Fibroblast of mammary gland (primary cell): ENCODE measurements at regions not wholly inside any gene's neighbourhood (a gene's known extent, or its start where the extent isn't known, plus 50 kb on each side); places are given as distances from the start of the nearest gene placed in this dataset.

Experiments
- DNase-seq: peaks from one replicate; pipeline ENCODE4 v3.0.0-alpha.2; 2010; ENCODE audit warnings: low read depth
- H3K4me3 ChIP-seq: 2 replicates; pipeline ENCODE4 v1.5.1; 2011; ENCODE audit warnings: low read depth, mild to moderate bottlenecking, low read length, moderate library complexity; ENCODE audit not compliant: control insufficient read depth
- TF ChIP-seq, protein P1 (sequence below): conservative IDR thresholded peaks from 2 replicates; pipeline ENCODE4 v1.5.1; 2011; ENCODE audit warnings: low read depth, low read length, inconsistent platforms; ENCODE audit not compliant: control insufficient read depth, insufficient read depth

- no peak overlapping the region for H3K4me3 ChIP-seq
- no peak for DNase-seq
- TF ChIP-seq, protein P1, sequence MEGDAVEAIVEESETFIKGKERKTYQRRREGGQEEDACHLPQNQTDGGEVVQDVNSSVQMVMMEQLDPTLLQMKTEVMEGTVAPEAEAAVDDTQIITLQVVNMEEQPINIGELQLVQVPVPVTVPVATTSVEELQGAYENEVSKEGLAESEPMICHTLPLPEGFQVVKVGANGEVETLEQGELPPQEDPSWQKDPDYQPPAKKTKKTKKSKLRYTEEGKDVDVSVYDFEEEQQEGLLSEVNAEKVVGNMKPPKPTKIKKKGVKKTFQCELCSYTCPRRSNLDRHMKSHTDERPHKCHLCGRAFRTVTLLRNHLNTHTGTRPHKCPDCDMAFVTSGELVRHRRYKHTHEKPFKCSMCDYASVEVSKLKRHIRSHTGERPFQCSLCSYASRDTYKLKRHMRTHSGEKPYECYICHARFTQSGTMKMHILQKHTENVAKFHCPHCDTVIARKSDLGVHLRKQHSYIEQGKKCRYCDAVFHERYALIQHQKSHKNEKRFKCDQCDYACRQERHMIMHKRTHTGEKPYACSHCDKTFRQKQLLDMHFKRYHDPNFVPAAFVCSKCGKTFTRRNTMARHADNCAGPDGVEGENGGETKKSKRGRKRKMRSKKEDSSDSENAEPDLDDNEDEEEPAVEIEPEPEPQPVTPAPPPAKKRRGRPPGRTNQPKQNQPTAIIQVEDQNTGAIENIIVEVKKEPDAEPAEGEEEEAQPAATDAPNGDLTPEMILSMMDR, result no peak
These were observed 147.8 kb upstream of the MEF2C start for GRCh38 chr5:89030798-89031197.

GRCh38 chr5:89028595-89029285 lies 145.8 kb upstream of the MEF2C start:
- H3K4me3 ChIP-seq, result no peak overlapping the region
- peak; percentile 67 for DNase-seq
- TF ChIP-seq, protein P1, result no peak

GRCh38 chr5:89024045-89024444 lies 141.1 kb upstream of the MEF2C start:
- no peak overlapping the region for H3K4me3 ChIP-seq
- TF ChIP-seq, protein P1, result no peak
- no peak for DNase-seq

GRCh38 chr5:89020926-89021610 lies 138.1 kb upstream of the MEF2C start:
- TF ChIP-seq, protein P1, result no peak
- no peak overlapping the region for H3K4me3 ChIP-seq
- DNase-seq, result no peak

- TF ChIP-seq, protein P1, result no peak
- H3K4me3 ChIP-seq, result no peak overlapping the region
- DNase-seq, result no peak
These were observed 133.8 kb upstream of the MEF2C start for GRCh38 chr5:89016741-89017303.

- no peak for DNase-seq
- no peak overlapping the region for H3K4me3 ChIP-seq
- TF ChIP-seq, protein P1, result no peak
These were observed 132.4 kb upstream of the MEF2C start for GRCh38 chr5:89015409-89015808.
